NOMO-1 (cell line): ENCODE measurements at regions not wholly inside any gene's neighbourhood (a gene's known extent, or its start where the extent isn't known, plus 50 kb on each side); places are given as distances from the start of the nearest gene placed in this dataset.
"Not testable (repeated sequence)": the region's sequence is repeated elsewhere in the genome, so short reads cannot be mapped to it uniquely, and the experiment has no call there.

Source experiments
- DNase-seq, 2 experiments: peaks; one replicate each; lab custom pipeline; 2025; ENCODE audit not compliant: unreplicated experiment in 2 of 2; lab: John Stamatoyannopoulos, UW

DNA sequence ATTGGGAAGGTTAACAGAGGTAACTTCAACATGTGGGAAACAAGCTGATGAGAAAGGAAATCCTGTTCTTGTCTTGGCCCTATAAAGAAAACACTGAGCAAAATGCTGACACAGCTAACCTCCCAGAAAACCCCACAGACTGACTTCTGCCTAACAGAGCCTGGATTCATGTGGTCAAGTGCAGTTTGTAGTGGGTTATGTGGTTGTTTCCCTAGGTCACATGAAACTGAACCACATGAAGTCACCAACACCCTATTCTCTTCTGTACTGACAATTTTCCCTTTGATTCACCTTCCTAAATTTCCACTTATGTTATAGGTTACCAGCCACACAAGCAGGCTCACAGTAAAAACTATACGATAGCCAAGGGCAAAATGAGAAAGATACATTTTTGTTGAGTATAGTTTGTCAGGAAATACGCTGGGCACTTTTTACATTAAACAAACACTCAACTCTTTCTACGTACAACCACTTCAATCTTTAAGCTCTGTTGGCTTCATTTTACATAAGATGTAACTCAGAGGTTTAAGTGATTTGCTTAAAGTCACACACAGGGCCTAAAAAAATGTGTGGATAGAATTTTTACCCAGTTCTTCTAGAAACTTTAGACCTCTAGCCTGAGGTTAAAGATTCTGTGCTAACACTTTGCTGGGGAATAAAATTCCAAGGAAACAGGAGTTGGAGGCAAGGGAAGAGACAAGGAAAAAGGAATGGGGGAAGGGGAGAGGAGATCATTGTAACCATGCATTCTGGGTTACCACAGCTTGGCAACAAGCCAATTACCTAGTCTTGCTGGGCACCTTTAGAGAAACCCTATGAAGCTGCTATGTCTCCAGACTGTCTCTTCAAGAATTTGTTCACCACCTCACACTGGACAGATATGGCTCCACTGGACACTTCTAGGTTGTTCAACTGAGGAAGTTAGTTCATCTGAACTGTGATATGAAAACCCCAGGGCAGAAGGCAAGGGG lies 601.6 kb upstream of the USP24 start:
- DNase-seq, result no peak

DNA sequence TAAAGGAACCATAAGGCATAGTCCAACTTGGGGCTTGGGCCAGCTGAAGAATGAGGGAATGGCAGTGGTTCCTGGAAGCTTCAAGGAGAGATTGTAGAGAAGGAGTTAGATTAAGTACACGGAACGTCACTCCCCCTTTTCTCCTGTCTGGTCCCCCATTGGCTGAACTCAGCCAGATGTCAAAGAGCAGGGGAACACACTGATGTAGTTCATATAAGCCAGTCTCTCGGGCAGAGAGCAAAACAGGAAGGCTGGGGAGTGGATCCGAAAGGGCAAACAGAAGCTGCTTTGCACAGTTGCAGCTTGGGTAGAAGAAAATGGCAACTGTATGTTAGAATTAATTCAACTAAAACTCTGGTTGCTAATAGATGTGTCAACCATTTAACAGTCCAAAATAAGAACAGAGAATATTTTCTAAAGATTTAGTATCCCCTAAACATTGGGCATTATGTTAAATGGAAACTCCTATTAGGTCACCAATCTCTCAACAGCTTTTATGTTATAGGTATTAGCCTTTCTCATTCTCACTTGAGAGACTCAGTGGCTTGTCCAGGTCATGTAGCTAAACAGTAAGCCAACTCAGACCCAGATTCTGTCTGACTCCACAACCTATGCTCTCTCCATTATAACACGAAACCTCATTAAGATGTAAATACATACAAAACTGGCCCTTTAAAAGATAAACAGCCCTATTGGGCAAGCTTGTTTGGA lies 600.7 kb upstream of the USP24 start:
- no peak for DNase-seq

GRCh38 chr1:55814967-55815366 lies 599.8 kb upstream of the USP24 start:
- DNase-seq, result no peak

- DNase-seq, result no peak
These were observed 598.5 kb upstream of the USP24 start for GRCh38 chr1:55813618-55814017.

GRCh38 chr1:55812281-55812680 lies 597.1 kb upstream of the USP24 start:
- no peak for DNase-seq

GRCh38 chr1:55808263-55808662 lies 593.1 kb upstream of the USP24 start:
- no peak for DNase-seq

GRCh38 chr1:55803429-55803828 lies 588.3 kb upstream of the USP24 start:
- no peak for DNase-seq

GRCh38 chr1:55801481-55801880 lies 586.3 kb upstream of the USP24 start:
- DNase-seq, result no peak

GRCh38 chr1:55800503-55800902 lies 585.3 kb upstream of the USP24 start:
- no peak for DNase-seq

GRCh38 chr1:55793856-55794255 lies 578.7 kb upstream of the USP24 start:
- no peak for DNase-seq

GRCh38 chr1:55792870-55793269 lies 577.7 kb upstream of the USP24 start:
- no peak for DNase-seq

GRCh38 chr1:55789466-55789865 lies 574.3 kb upstream of the USP24 start:
- DNase-seq, result no peak

DNA sequence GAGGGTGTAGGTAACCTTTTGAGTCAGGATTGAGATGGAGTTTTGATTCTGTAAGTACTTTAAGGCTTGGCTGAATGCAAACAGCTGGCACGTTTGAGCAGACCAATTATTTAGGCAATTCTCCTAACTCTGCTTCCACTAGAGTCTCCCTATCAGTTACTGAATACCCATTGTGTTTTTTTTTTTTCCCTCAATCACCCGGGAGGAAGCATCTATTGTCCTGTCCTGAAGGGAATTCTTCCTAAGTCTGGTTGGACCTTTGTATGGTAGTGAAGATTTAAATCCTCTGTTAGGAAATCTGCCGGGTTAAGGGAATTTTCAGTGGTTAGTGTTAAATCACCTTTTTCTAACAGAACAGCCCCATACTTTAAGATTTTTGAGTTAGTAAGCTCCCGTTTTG lies 571.2 kb upstream of the USP24 start:
- no peak for DNase-seq

DNA sequence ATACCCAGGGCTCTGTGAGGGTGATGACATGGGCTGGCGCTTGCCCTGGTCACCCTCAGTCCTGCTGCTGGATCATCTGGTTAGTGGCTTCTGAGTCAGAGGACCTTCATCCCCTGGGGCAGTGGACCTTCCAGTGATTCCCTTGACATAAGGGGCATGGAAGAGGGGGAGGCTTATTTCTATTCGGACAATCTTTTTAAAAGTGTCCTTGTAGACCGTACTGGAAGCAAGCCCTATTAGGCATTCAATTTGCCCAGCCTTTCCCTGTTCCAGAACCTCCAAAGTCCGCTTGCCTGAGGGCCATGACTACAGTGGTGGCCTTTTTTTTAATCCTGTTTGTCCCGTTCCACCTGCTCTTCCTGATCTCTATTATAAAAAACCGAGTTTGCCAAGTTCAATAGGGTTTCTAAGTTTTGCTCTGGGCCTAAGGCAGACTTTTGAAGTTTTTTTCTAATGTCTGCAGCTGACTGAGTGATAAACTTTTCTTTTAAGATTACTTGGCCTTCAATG lies 569.8 kb upstream of the USP24 start:
- DNase-seq, result not testable (repeated sequence)

- DNase-seq, result no peak
These were observed 566.8 kb upstream of the USP24 start for GRCh38 chr1:55781944-55782482.

DNA sequence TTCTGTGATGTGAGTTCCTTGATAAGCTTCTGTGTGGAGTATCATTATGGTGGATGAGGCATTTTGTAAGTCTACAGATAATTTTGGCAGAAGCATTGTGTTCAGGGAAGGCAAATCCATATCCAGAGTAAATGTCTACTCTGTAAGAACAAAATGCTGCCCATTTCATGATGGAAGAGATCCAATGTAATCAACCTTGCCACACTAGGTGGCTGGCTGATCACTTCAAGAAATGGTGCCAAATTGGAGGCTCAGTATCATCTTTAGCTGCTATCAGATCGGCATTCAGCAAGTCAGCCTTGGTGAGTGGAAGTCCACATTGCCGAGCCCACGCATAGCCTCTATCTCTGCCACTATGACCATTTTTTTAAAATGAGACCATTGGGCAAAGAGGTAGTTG lies 565.8 kb upstream of the USP24 start:
- DNase-seq, result no peak

DNA sequence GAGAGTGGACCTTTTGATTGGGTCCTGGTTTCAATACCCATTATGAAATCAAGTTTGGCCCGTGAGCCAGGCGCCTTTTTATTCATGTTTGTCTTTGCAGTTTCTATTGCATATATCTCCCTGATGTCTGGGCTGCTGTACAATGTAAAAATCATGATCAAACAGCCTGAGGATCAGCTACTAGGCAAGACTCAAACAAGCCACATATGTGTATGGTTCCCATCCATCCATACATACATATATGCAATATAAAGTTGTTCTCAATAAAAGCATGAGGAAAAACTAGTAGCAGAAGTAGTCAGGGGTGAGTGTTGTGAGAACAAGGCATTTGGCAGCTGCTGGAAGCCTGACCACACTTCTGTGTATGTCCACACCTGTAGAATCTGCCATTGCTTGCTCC lies 562.4 kb upstream of the USP24 start:
- no peak for DNase-seq

- no peak for DNase-seq
These were observed 559.8 kb upstream of the USP24 start for GRCh38 chr1:55775007-55775406.

GRCh38 chr1:55774446-55774845 lies 559.3 kb upstream of the USP24 start:
- no peak for DNase-seq

DNA sequence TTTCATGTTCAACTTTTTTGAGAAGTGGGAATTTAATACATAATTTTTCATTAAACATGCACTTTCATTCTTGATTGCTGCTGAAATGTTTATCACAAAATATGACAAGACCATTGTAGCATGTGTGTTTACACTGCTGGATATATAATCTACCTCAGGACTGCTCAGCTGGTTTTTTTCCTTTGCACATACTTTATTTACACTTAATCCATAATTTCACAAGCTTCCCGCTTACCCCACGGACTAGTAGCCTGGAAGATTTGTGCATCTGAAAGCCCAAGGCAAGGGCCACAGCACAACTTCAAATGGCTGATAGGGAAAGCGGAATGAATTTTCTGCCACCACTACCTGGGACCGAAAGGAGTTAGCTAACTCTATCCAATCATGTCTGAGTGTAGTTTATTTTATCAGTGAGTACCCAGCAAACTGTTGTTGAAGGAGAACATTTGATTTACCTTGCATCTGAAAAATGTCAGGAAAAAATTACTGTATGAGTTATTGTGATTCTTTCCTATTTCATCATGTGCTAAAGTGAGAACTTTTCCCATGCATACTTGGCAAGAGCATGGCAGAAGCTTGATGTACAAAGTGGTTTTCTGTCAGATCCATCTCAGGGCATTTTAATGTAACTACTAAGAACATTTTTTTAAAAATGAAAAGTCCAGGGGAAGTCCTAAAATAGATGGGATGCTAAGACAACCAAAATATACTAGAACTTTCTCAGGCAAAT lies 558.2 kb upstream of the USP24 start:
- no peak for DNase-seq
